SK-N-SH (cell line): ENCODE measurements at regions not wholly inside any gene's neighbourhood (a gene's known extent, or its start where the extent isn't known, plus 50 kb on each side); places are given as distances from the start of the nearest gene placed in this dataset.

Experiments used
- CTCF ChIA-PET: fragments of 300-600, 350-600 bp; formaldehyde crosslinking; extraction: SDS; loops from one replicate; lab custom pipeline; 2021; lab: Yijun Ruan, JAX
- POLR2A ChIA-PET: fragments of 350-600 bp; sonication (Branson Sonifier 250); formaldehyde crosslinking; extraction: SDS; loops from one replicate; lab custom pipeline; 2020; ENCODE audit warnings: antibody characterized with exemption, inconsistent platforms; lab: Yijun Ruan, JAX
- DNase-seq: peaks from one replicate; pipeline ENCODE4 v3.0.0; 2012
- H2AFZ ChIP-seq: fragments of 200-600 bp; sonication (generic); 2 replicates; pipeline ENCODE4 v1.8.1; 2016; ENCODE audit warnings: antibody characterized with exemption, mild to moderate bottlenecking, low read depth
- H3F3A ChIP-seq: fragments of 200-600 bp; sonication (generic); replicated peaks from 2 replicates; pipeline ENCODE3; 2016; ENCODE audit warnings: antibody characterized with exemption, mild to moderate bottlenecking; ENCODE audit not compliant: insufficient read depth
- H3K27ac ChIP-seq, 2 experiments: fragments of 200-500 bp in 1 of 2; fragments of 200-600 bp in 1 of 2; sonication (Bioruptor generic) in 1 of 2; sonication (generic), shearing (Covaris generic) in 1 of 2; 2 replicates each; pipeline versions ENCODE4 v1.5.1 to v1.6.1; 2014 to 2016; ENCODE audit warnings: low read depth in 2 of 2, inconsistent platforms in 1 of 2, low read length in 1 of 2, mild to moderate bottlenecking in 1 of 2, mixed read lengths in 1 of 2
- H3K27me3 ChIP-seq: fragments of 200-600 bp; sonication (generic), shearing (Covaris generic); 2 replicates; pipeline ENCODE4 v1.6.1; 2016; ENCODE audit warnings: mixed run types; ENCODE audit not compliant: insufficient read depth
- H3K36me3 ChIP-seq, 2 experiments: fragments of 200-500 bp in 1 of 2; fragments of 200-600 bp in 1 of 2; sonication (Bioruptor generic) in 1 of 2; sonication (generic) in 1 of 2; replicated peaks in 1 of 2; 2 replicates each; pipeline versions ENCODE3 to v1.5.1; 2014 to 2016; ENCODE audit warnings: low read length in 1 of 2, mild to moderate bottlenecking in 1 of 2; ENCODE audit not compliant: insufficient read depth in 2 of 2, control insufficient read depth in 1 of 2
- H3K4me1 ChIP-seq, 2 experiments: fragments of 200-500 bp in 1 of 2; fragments of 200-600 bp in 1 of 2; sonication (Bioruptor generic) in 1 of 2; sonication (generic), shearing (Covaris generic) in 1 of 2; 2 replicates each; pipeline versions ENCODE4 v1.5.1 to v1.6.1; 2014 to 2016; ENCODE audit warnings: low read depth in 1 of 2, low read length in 1 of 2, mixed run types in 1 of 2; ENCODE audit not compliant: insufficient read depth in 2 of 2, control insufficient read depth in 1 of 2
- H3K4me2 ChIP-seq: fragments of 200-600 bp; sonication (generic), shearing (Covaris generic); 2 replicates; pipeline ENCODE4 v1.6.1; 2017; ENCODE audit warnings: mixed run types
- H3K4me3 ChIP-seq, 2 experiments: fragments of 200-500 bp in 1 of 2; fragments of 200-600 bp in 1 of 2; sonication (Bioruptor generic) in 1 of 2; sonication (generic), shearing (Covaris generic) in 1 of 2; 2 replicates each; pipeline versions ENCODE4 v1.5.1 to v1.8.1; 2014 to 2016; ENCODE audit warnings: low read depth in 2 of 2, inconsistent platforms in 1 of 2, low read length in 1 of 2, mild to moderate bottlenecking in 1 of 2, mixed read lengths in 1 of 2, moderate library complexity in 1 of 2
- H3K79me2 ChIP-seq: fragments of 200-600 bp; sonication (generic); 2 replicates; pipeline ENCODE4 v1.8.1; 2017; ENCODE audit warnings: mild to moderate bottlenecking; ENCODE audit not compliant: insufficient read depth
- H3K9ac ChIP-seq: fragments of 200-600 bp; sonication (generic); 2 replicates; pipeline ENCODE4 v1.6.1; 2017; ENCODE audit warnings: mixed run types
- H3K9me2 ChIP-seq: fragments of 200-600 bp; sonication (generic); 2 replicates; pipeline ENCODE4 v1.6.1; 2017; ENCODE audit warnings: mixed run types
- H3K9me3 ChIP-seq: fragments of 200-600 bp; sonication (generic); 2 replicates; pipeline ENCODE4 v1.6.1; 2017; ENCODE audit warnings: mixed run types, mild to moderate bottlenecking, moderate library complexity
- H4K20me1 ChIP-seq: fragments of 200-600 bp; sonication (generic); 2 replicates; pipeline ENCODE4 v1.6.1; 2017; ENCODE audit warnings: mild to moderate bottlenecking, mixed run types; ENCODE audit not compliant: insufficient read depth
- EP300 ChIP-seq, 2 experiments: IDR thresholded peaks; 2 replicates each; pipeline versions ENCODE4 v1.4.0 to v1.6.1; 2012; ENCODE audit warnings: borderline replicate concordance in 1 of 2, low read depth in 1 of 2, low read length in 1 of 2
- FOXM1 ChIP-seq: IDR thresholded peaks from 2 replicates; pipeline ENCODE4 v1.4.0; 2012; ENCODE audit warnings: low read depth, mild to moderate bottlenecking
- GABPA ChIP-seq: IDR thresholded peaks from 2 replicates; pipeline ENCODE4 v1.4.0; 2012; ENCODE audit warnings: low read depth, mild to moderate bottlenecking
- IRF3 ChIP-seq: fragments of 150-350 bp; IDR thresholded peaks from 2 replicates; pipeline ENCODE4 v1.6.1; 2016; ENCODE audit warnings: mild to moderate bottlenecking, low read depth, low read length
- MAX ChIP-seq: IDR thresholded peaks from 2 replicates; pipeline ENCODE4 v1.4.0; 2012; ENCODE audit warnings: low read depth
- MEF2A ChIP-seq: IDR thresholded peaks from 2 replicates; pipeline ENCODE4 v1.4.0; 2012; ENCODE audit warnings: low read depth, borderline replicate concordance
- MXI1 ChIP-seq: IDR thresholded peaks from 2 replicates; pipeline ENCODE4 v1.6.1; 2012; ENCODE audit warnings: mild to moderate bottlenecking, low read depth, low read length, improper control_type of control experiment
- NFIC ChIP-seq: IDR thresholded peaks from 2 replicates; pipeline ENCODE4 v1.4.0; 2012; ENCODE audit warnings: borderline replicate concordance
- RFX5 ChIP-seq: IDR thresholded peaks from 2 replicates; pipeline ENCODE4 v1.6.1; 2012; ENCODE audit warnings: mild to moderate bottlenecking, improper control_type of control experiment, low read length
- SIN3A ChIP-seq: IDR thresholded peaks from 2 replicates; pipeline ENCODE4 v1.6.1; 2012; ENCODE audit warnings: low read depth, mild to moderate bottlenecking, low read length, moderate library complexity, borderline replicate concordance
- TCF12 ChIP-seq: IDR thresholded peaks from 2 replicates; pipeline ENCODE4 v1.4.0; 2012
- TEAD4 ChIP-seq: IDR thresholded peaks from 2 replicates; pipeline ENCODE4 v1.4.0; 2012; ENCODE audit warnings: mild to moderate bottlenecking, borderline replicate concordance; ENCODE audit not compliant: insufficient read depth
- USF1 ChIP-seq: IDR thresholded peaks from 2 replicates; pipeline ENCODE4 v1.4.0; 2012; ENCODE audit warnings: low read depth, borderline replicate concordance
- YY1 ChIP-seq: IDR thresholded peaks from 2 replicates; pipeline ENCODE4 v1.4.0; 2012; ENCODE audit warnings: low read depth, mild to moderate bottlenecking
- WGBS: methylation state at CpG from one replicate; pipeline ENCODE4 v1.1.6; 2017; ENCODE audit warnings: low lambda C conversion rate; 5-methylcytosine and 5-hydroxymethylcytosine counted together
- TF ChIP-seq, protein P1 (sequence below): IDR thresholded peaks from 2 replicates; pipeline ENCODE4 v1.6.1; 2012; ENCODE audit warnings: mild to moderate bottlenecking, low read depth, low read length, moderate library complexity
- TF ChIP-seq, protein P2 (sequence below): IDR thresholded peaks from 2 replicates; pipeline ENCODE4; 2012

DNA sequence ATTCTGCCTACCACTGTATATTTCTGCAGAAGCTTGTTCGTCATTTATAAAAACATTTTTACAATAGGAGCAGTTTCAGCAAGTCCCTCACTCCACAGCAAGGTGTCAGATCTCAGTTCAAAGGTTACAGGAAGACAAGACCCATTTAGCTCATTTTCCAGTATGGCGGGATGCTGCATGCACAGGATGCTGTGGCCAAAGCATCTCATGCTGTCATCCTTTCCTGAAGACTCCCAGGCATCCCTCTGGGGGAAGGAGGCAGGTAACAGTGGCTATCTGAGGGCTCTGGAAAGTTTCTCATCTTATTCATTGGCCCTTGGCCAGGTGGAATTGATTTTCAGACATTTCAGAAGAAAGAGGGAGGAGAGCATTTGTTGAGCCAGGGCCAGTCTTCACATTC lies 539.3 kb upstream of the CDH5 start:
- Histone ChIP-seq H3K27ac (no peak overlapping the region), H3K9me3 (no peaks in the 10 kb centered on the region), H3K27me3 (no peaks in the 10 kb centered on the region), H3K4me1 (peaks cover 0 to 12% of the 10 kb centered on the region in 2 experiments; a peak in 2 of 4 replicates), H3K4me3 (no peak overlapping the region), H3K36me3 (no peaks in the 10 kb centered on the region), H3F3A (no peaks in the 10 kb centered on the region), H2AFZ (no peak overlapping the region), H3K4me2 (no peak overlapping the region), H3K9me2 (no peaks in the 10 kb centered on the region), H4K20me1 (no peaks in the 10 kb centered on the region), H3K79me2 (no peaks in the 10 kb centered on the region), H3K9ac (no peak overlapping the region)
- TF ChIP-seq TCF12 (no peak), MAX (no peak), MXI1 (no peak), MEF2A (no peak), FOXM1 (no peak)
- TF ChIP-seq, protein P1, sequence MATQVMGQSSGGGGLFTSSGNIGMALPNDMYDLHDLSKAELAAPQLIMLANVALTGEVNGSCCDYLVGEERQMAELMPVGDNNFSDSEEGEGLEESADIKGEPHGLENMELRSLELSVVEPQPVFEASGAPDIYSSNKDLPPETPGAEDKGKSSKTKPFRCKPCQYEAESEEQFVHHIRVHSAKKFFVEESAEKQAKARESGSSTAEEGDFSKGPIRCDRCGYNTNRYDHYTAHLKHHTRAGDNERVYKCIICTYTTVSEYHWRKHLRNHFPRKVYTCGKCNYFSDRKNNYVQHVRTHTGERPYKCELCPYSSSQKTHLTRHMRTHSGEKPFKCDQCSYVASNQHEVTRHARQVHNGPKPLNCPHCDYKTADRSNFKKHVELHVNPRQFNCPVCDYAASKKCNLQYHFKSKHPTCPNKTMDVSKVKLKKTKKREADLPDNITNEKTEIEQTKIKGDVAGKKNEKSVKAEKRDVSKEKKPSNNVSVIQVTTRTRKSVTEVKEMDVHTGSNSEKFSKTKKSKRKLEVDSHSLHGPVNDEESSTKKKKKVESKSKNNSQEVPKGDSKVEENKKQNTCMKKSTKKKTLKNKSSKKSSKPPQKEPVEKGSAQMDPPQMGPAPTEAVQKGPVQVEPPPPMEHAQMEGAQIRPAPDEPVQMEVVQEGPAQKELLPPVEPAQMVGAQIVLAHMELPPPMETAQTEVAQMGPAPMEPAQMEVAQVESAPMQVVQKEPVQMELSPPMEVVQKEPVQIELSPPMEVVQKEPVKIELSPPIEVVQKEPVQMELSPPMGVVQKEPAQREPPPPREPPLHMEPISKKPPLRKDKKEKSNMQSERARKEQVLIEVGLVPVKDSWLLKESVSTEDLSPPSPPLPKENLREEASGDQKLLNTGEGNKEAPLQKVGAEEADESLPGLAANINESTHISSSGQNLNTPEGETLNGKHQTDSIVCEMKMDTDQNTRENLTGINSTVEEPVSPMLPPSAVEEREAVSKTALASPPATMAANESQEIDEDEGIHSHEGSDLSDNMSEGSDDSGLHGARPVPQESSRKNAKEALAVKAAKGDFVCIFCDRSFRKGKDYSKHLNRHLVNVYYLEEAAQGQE, result no peak
- no peak for DNase-seq
- CTCF ChIA-PET, result no interaction called here
- POLR2A ChIA-PET, result no interaction called here
- 45% methylated on average over 2 of the region's 2 CpGs for WGBS

GRCh38 chr16:65825191-65825856 lies 541.2 kb upstream of the CDH5 start:
- H3K27ac ChIP-seq, result no peak overlapping the region
- H3K36me3 ChIP-seq, result no peaks in the 10 kb centered on the region
- peaks cover 0 to 2% of the 10 kb centered on the region in 2 experiments; a peak in 1 of 4 replicates for H3K4me1 ChIP-seq
- no peaks in the 10 kb centered on the region for H3K9me3 ChIP-seq
- H2AFZ ChIP-seq, result no peak overlapping the region
- no peaks in the 10 kb centered on the region for H3K79me2 ChIP-seq
- WGBS, result 71% methylated on average over 8 of the region's 8 CpGs
- no peaks in the 10 kb centered on the region for H4K20me1 ChIP-seq
- H3K9me2 ChIP-seq, result no peaks in the 10 kb centered on the region
- H3K4me3 ChIP-seq, result no peak overlapping the region
- no peak overlapping the region for H3K4me2 ChIP-seq
- no peaks in the 10 kb centered on the region for H3F3A ChIP-seq
- TF ChIP-seq IRF3 (no peak), MAX (no peak), GABPA (no peak), TEAD4 (no peak), YY1 (no peak), SIN3A (no peak), MXI1 (no peak), NFIC (no peak), EP300 (IDR thresholded peaks at IDR 0.05; ENCODE audit: borderline replicate concordance in 1 of 2, low read depth in 1 of 2, low read length in 1 of 2) (no peak), FOXM1 (no peak), RFX5 (no peak), USF1 (no peak)
- TF ChIP-seq, protein P2, sequence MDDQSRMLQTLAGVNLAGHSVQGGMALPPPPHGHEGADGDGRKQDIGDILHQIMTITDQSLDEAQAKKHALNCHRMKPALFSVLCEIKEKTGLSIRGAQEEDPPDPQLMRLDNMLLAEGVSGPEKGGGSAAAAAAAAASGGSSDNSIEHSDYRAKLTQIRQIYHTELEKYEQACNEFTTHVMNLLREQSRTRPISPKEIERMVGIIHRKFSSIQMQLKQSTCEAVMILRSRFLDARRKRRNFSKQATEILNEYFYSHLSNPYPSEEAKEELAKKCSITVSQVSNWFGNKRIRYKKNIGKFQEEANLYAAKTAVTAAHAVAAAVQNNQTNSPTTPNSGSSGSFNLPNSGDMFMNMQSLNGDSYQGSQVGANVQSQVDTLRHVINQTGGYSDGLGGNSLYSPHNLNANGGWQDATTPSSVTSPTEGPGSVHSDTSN, result no peak
- ChIA-PET POLR2A (no interaction called here), CTCF (no interaction called here)
- DNase-seq, result no peak
- no peaks in the 10 kb centered on the region for H3K27me3 ChIP-seq
- no peak overlapping the region for H3K9ac ChIP-seq
